PC-3 (cell line): ENCODE measurements at regions not wholly inside any gene's neighbourhood (a gene's known extent, or its start where the extent isn't known, plus 50 kb on each side); places are given as distances from the start of the nearest gene placed in this dataset.

Experiments
- ATAC-seq: fragments of 200-7000 bp; cut with Tn5 transposase; 2 replicates; pipeline ENCODE4 v1.9.1; 2020; ENCODE audit warnings: mild to moderate bottlenecking, moderate library complexity
- BruUV-seq: library from RNA; stranded (reverse); fragments of 400-500 nt; replicated peaks from 2 replicates; lab custom pipeline; 2021; lab: Mats Ljungman, UMichigan
- CTCF ChIA-PET: fragments of 300-600 bp; sonication (Branson Sonifier 250); formaldehyde crosslinking; loops from one replicate; lab custom pipeline; 2022; ENCODE audit warnings: antibody characterized with exemption; lab: Charles Lee
- POLR2A ChIA-PET: fragments of 300-600 bp; sonication (Branson Sonifier 250); formaldehyde crosslinking; loops from one replicate; lab custom pipeline; 2022; ENCODE audit warnings: antibody characterized with exemption; ENCODE audit not compliant: unreplicated experiment; lab: Charles Lee
- DNase-seq: peaks from one replicate; pipeline ENCODE4 v3.0.0-alpha.2; 2015
- H2AFZ ChIP-seq: fragments of 300-600 bp; sonication (generic); 2 replicates; pipeline ENCODE4 v1.6.0; 2016; ENCODE audit warnings: antibody characterized with exemption, low read length
- H3F3A ChIP-seq: fragments of 300-600 bp; sonication (generic); one replicate; pipeline ENCODE4 v1.6.0; 2017; ENCODE audit warnings: antibody characterized with exemption, low read length, control low read depth, mild to moderate bottlenecking; ENCODE audit not compliant: unreplicated experiment
- H3K27ac ChIP-seq: fragments of 300-600 bp; sonication (generic); 2 replicates; pipeline ENCODE4 v1.5.1; 2016; ENCODE audit warnings: mild to moderate bottlenecking, low read length
- H3K27me3 ChIP-seq: fragments of 300-600 bp; sonication (generic); 2 replicates; pipeline ENCODE4 v1.6.1; 2016; ENCODE audit warnings: low read length, mixed read lengths
- H3K36me3 ChIP-seq: fragments of 300-600 bp; sonication (generic); 2 replicates; pipeline ENCODE4 v1.6.1; 2016; ENCODE audit warnings: low read depth, mixed run types, low read length, mixed read lengths
- H3K4me1 ChIP-seq: fragments of 300-600 bp; sonication (generic); 2 replicates; pipeline ENCODE4 v1.5.1; 2016; ENCODE audit warnings: low read length; ENCODE audit not compliant: insufficient read depth
- H3K4me2 ChIP-seq: fragments of 300-600 bp; sonication (generic); 2 replicates; pipeline ENCODE4 v1.6.0; 2016; ENCODE audit warnings: low read length
- H3K4me3 ChIP-seq: fragments of 300-600 bp; sonication (generic); 2 replicates; pipeline ENCODE4 v1.5.1; 2016; ENCODE audit warnings: mild to moderate bottlenecking, low read length, mixed read lengths
- H3K79me2 ChIP-seq: fragments of 300-600 bp; sonication (generic); 2 replicates; pipeline ENCODE4 v1.6.1; 2017; ENCODE audit warnings: low read length, mixed read lengths
- H3K9ac ChIP-seq: fragments of 300-600 bp; sonication (generic); 2 replicates; pipeline ENCODE4 v1.6.0; 2016; ENCODE audit warnings: mild to moderate bottlenecking, low read length
- H3K9me2 ChIP-seq: fragments of 300-600 bp; sonication (generic); replicated peaks from 2 replicates; pipeline ENCODE4 v1.6.1; 2016; ENCODE audit warnings: mixed run types, low read length, mixed read lengths
- H3K9me3 ChIP-seq: fragments of 300-600 bp; sonication (generic); 2 replicates; pipeline ENCODE4 v1.6.1; 2016; ENCODE audit warnings: low read length, mixed read lengths
- H4K20me1 ChIP-seq: fragments of 300-600 bp; sonication (generic); 2 replicates; pipeline ENCODE4 v1.6.1; 2016; ENCODE audit warnings: low read length, mixed read lengths
- EZH2 ChIP-seq: fragments of 300-600 bp; sonication (generic); IDR thresholded peaks from one replicate; pipeline ENCODE4 v1.6.1; 2017; ENCODE audit warnings: antibody characterized with exemption, mild to moderate bottlenecking, low read length; ENCODE audit not compliant: unreplicated experiment
- EZH2phosphoT487 ChIP-seq: fragments of 300-600 bp; sonication (generic); IDR thresholded peaks from 2 replicates; pipeline ENCODE4 v1.6.1; 2018; ENCODE audit warnings: mild to moderate bottlenecking, antibody characterized with exemption, low read length, borderline replicate concordance
- intact Hi-C: fragments of 100-400 bp; cut with micrococcal nuclease; formaldehyde crosslinking; loops from 2 replicates; pipeline ENCODE4 v1.9.0; 2023
- TF ChIP-seq, protein P1 (sequence below): fragments of 300-600 bp; sonication (generic); conservative IDR thresholded peaks from 2 replicates; pipeline ENCODE4 v1.5.1; 2017; ENCODE audit warnings: antibody characterized with exemption, low read depth, mild to moderate bottlenecking, low read length

DNA sequence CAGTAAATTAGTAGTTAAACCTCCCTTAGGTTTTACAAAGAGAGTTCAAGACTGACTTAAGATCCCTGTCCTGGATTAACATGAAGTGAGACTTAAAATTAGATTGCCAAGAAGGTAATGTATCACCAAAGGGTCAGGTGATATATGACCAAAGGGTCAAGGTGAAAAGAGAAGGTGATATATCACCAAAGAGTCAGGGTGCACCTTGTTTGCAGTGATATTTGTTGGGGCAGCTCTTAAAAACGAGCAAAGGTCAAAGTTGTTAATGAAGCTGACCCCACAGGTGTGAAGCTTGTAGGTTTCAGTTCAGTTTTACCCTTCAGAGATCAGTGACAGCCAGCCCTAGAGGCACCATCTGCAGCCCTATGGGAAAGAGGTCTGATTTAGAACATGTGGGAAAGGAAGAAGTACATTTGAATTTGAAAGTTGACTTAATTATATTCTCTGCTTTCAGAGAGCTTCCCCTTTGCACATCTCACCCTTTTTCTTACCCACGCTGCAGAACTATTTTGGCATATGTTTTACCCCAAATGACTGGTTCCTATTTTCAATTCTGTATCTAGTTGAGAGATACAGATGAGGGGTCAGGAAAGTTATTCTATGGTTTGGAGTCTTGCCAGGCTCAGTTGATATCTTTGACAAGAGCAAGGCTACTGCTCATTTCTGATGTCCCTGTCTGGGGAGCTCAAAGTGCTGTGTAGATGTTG is 170.8 kb downstream of the S1PR1 start:
- Histone ChIP-seq H3K27ac (no peak overlapping the region), H3K4me2 (no peak overlapping the region), H4K20me1 (no peaks in the 10 kb centered on the region), H3K9ac (no peak overlapping the region), H3K9me2 (no peaks in the 10 kb centered on the region), H2AFZ (no peak overlapping the region), H3K36me3 (no peaks in the 10 kb centered on the region), H3K9me3 (no peaks in the 10 kb centered on the region), H3K4me3 (no peak overlapping the region), H3K27me3 (peaks cover 50% of the 10 kb centered on the region), H3F3A (no peaks in the 10 kb centered on the region), H3K79me2 (no peaks in the 10 kb centered on the region), H3K4me1 (no peaks in the 10 kb centered on the region)
- CTCF ChIA-PET = no interaction called here
- BruUV-seq = no TSS peak
- DNase-seq (no peak), ATAC-seq (no peak)
- POLR2A ChIA-PET = no interaction called here
- intact Hi-C loops = no loop called here
- TF ChIP-seq EZH2 (no peak), EZH2phosphoT487 (no peak)
- TF ChIP-seq, protein P1, sequence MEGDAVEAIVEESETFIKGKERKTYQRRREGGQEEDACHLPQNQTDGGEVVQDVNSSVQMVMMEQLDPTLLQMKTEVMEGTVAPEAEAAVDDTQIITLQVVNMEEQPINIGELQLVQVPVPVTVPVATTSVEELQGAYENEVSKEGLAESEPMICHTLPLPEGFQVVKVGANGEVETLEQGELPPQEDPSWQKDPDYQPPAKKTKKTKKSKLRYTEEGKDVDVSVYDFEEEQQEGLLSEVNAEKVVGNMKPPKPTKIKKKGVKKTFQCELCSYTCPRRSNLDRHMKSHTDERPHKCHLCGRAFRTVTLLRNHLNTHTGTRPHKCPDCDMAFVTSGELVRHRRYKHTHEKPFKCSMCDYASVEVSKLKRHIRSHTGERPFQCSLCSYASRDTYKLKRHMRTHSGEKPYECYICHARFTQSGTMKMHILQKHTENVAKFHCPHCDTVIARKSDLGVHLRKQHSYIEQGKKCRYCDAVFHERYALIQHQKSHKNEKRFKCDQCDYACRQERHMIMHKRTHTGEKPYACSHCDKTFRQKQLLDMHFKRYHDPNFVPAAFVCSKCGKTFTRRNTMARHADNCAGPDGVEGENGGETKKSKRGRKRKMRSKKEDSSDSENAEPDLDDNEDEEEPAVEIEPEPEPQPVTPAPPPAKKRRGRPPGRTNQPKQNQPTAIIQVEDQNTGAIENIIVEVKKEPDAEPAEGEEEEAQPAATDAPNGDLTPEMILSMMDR = no peak

DNA sequence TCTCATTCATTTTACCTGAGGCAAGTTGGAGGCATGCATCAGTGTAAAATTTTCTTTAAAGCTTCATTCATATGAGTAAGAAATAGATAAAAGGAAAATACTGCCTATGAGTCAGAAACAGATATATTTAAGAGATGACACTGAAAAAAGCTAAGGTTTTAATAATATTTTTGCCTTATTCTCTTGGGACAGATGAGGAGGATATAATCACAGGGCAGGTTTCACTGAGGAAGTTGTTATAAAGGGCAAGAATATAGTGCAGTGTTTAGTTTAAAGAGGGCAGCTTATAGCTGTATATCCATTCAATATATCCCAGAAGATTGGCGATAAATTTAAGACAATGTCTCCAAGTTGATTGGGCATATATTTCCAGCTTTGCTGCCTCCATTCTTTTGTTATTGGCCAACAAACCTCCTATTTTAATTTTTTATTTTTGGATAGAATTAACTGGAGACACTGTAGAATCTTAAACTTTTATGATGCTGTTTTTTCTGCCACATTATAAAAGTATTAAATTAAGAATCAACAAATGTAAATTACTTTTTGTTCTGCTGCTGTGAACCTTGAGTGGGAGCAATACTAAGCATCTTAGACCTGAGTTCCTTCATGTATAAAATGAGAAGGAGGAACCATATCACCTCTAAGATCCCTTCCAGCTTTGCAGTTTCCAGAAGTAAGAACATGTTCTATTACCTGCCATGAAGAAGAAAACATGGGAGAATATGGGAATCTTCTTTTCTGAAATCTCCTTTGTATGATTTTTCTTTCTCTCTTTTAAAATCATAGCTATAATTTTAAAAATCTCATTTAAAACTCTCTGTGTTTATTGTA is 171.6 kb downstream of the S1PR1 start:
- Histone ChIP-seq H2AFZ (no peak overlapping the region), H3K79me2 (no peaks in the 10 kb centered on the region), H3K4me1 (no peaks in the 10 kb centered on the region), H3K9me3 (no peaks in the 10 kb centered on the region), H3K4me3 (no peak overlapping the region), H4K20me1 (no peaks in the 10 kb centered on the region), H3K4me2 (no peak overlapping the region), H3K9me2 (no peaks in the 10 kb centered on the region), H3K9ac (no peak overlapping the region), H3F3A (no peaks in the 10 kb centered on the region), H3K36me3 (no peaks in the 10 kb centered on the region), H3K27ac (no peak overlapping the region), H3K27me3 (peaks cover 42% of the 10 kb centered on the region)
- no TSS peak for BruUV-seq
- ATAC-seq (no peak), DNase-seq (no peak)
- intact Hi-C loops = no loop called here
- TF ChIP-seq, protein P1 = no peak
- TF ChIP-seq EZH2phosphoT487 (no peak), EZH2 (no peak)
- ChIA-PET CTCF (no interaction called here), POLR2A (no interaction called here)

DNA sequence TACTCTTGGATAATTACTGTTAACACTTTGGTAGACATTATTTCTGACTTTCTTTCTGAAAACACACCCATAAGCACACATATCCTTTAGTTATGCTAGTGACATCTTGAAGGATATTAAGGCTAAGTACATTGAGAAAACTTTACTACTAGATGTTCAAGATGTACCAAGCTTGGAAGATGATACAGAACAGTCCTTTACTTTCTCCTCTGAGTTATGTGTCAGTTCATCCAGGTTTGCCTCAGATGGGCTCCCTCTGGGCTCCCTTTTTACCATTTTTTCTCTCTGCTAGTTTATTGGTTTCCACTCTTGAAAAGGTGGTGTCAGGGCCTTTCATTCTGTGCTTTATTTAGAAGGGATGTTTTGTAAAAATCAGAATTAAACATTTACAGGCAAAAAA is 172.3 kb downstream of the S1PR1 start:
- ChIA-PET POLR2A (no interaction called here), CTCF (no interaction called here)

More for the DNA sequence above, 172.3 kb downstream of the S1PR1 start:
- Histone ChIP-seq H3K79me2 (no peaks in the 10 kb centered on the region), H3K9me3 (no peaks in the 10 kb centered on the region), H3F3A (no peaks in the 10 kb centered on the region), H3K27me3 (peaks cover 36% of the 10 kb centered on the region), H3K9ac (no peak overlapping the region), H3K4me1 (no peaks in the 10 kb centered on the region), H3K36me3 (no peaks in the 10 kb centered on the region), H3K4me2 (no peak overlapping the region), H3K4me3 (no peak overlapping the region), H4K20me1 (no peaks in the 10 kb centered on the region), H2AFZ (no peak overlapping the region), H3K9me2 (no peaks in the 10 kb centered on the region), H3K27ac (no peak overlapping the region)
- DNase-seq (no peak), ATAC-seq (no peak)
- no peak for TF ChIP-seq EZH2
- TF ChIP-seq, protein P1 = no peak
- TF ChIP-seq EZH2phosphoT487 = no peak
- no TSS peak for BruUV-seq
- intact Hi-C loops = no loop called here
